NT2/D1 (cell line): ENCODE measurements at regions not wholly inside any gene's neighbourhood (a gene's known extent, or its start where the extent isn't known, plus 50 kb on each side); places are given as distances from the start of the nearest gene placed in this dataset.

ENCODE experiments used
- DNase-seq: peaks from one replicate; pipeline ENCODE4 v3.0.0-alpha.2; 2011; ENCODE audit warnings: low read depth, low spot score
- H3K27me3 ChIP-seq: 2 replicates; pipeline ENCODE4 v1.6.0; 2011; ENCODE audit warnings: mild to moderate bottlenecking; ENCODE audit not compliant: insufficient read length, insufficient read depth
- H3K36me3 ChIP-seq: 2 replicates; pipeline ENCODE4 v1.6.1; 2011; ENCODE audit warnings: mild to moderate bottlenecking, low read length, mixed read lengths; ENCODE audit not compliant: insufficient read depth, insufficient read length
- H3K4me1 ChIP-seq: 2 replicates; pipeline ENCODE4 v1.5.1; 2011; ENCODE audit not compliant: insufficient read depth, insufficient read length
- H3K4me3 ChIP-seq: 2 replicates; pipeline ENCODE4 v1.5.1; 2011; ENCODE audit warnings: low read depth; ENCODE audit not compliant: insufficient read length
- H3K9ac ChIP-seq: 2 replicates; pipeline ENCODE4 v1.6.0; 2011; ENCODE audit warnings: low read depth; ENCODE audit not compliant: insufficient read length
- H3K9me3 ChIP-seq: 2 replicates; pipeline ENCODE4 v1.5.1; 2011; ENCODE audit warnings: mild to moderate bottlenecking, low read length; ENCODE audit not compliant: insufficient read depth
- SUZ12 ChIP-seq: IDR thresholded peaks from 2 replicates; pipeline ENCODE4 v1.6.1; 2011; ENCODE audit not compliant: insufficient read length, insufficient read depth; ENCODE audit errors: extremely low read depth
- YY1 ChIP-seq: IDR thresholded peaks from 2 replicates; pipeline ENCODE4 v1.6.1; 2011; ENCODE audit not compliant: insufficient read length, insufficient read depth
- ZNF274 ChIP-seq: IDR thresholded peaks from 2 replicates; pipeline ENCODE4 v1.6.1; 2011; ENCODE audit warnings: mild to moderate bottlenecking, low read depth, low read length

DNA sequence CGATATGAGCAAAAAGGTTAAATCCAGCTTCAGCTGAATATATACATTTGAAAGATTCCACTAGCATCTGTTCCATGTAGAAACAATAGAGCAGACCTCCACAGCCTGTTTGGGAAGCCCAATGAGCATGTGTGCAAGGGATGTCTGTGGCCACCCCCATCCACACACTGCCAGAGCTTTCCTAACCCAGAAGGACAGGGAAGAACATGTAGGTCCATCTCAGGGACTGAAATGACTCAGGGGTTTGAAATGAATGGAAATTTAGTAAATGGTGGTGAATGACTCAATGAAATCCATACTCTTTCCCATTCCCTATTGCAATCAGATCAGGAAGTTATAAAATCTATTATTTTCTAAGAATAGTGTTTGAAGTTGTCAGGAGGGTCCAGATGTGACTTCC is 397.2 kb downstream of the DUSP10 start:
- Histone ChIP-seq H3K4me3 (no peak overlapping the region), H3K36me3 (no peaks in the 10 kb centered on the region), H3K9ac (no peak overlapping the region), H3K4me1 (no peaks in the 10 kb centered on the region), H3K9me3 (no peaks in the 10 kb centered on the region), H3K27me3 (no peaks in the 10 kb centered on the region)
- TF ChIP-seq SUZ12 (no peak), ZNF274 (no peak), YY1 (no peak)
- no peak for DNase-seq

DNA sequence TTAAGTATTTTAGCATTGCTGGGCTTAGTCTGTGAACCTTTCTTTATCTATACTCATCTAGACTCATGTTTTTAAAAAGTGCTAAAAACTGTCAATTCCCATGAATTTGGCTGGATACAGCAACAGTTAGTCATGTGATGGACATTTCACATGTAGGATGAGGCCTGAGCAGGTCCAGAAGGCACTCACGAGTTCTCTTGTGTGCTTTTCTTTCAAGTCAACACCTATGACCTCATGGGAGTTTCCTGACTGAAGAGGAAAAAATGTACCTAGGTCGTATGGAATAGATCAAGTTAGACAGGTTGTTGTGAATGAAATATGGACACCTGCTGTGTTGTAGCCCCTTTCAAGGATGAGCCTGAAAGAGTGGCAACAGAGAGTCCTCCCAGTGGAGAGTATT is 394.2 kb downstream of the DUSP10 start:
- Histone ChIP-seq H3K27me3 (no peaks in the 10 kb centered on the region), H3K9me3 (no peaks in the 10 kb centered on the region), H3K4me1 (no peaks in the 10 kb centered on the region), H3K36me3 (no peaks in the 10 kb centered on the region), H3K4me3 (no peak overlapping the region), H3K9ac (no peak overlapping the region)
- DNase-seq, result no peak
- TF ChIP-seq SUZ12 (no peak), YY1 (no peak), ZNF274 (no peak)

DNA sequence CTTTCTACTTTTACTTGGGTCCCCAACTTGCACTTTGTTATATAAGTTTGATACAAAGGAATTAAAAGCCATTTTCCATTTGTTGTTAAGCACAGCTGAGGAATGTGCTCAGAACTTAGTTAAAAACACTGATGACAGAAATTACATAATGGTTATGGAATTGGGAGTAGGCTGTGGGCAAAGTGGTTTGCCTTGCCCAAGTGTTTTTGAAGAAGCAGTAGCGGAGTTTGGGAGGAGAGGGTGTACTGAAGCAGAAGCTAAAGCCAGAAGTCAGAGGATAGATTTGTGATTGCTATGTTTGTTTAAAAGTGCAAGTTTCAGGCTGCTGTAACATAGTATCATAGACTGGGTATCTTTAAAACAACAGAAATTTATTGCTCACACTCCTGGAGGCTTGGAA is 391.8 kb downstream of the DUSP10 start:
- Histone ChIP-seq H3K36me3 (no peaks in the 10 kb centered on the region), H3K4me1 (no peaks in the 10 kb centered on the region), H3K9me3 (no peaks in the 10 kb centered on the region; the same call in 1 of the 2 replicates), H3K27me3 (no peaks in the 10 kb centered on the region), H3K9ac (no peak overlapping the region), H3K4me3 (no peak overlapping the region)
- DNase-seq, result no peak
- TF ChIP-seq SUZ12 (no peak), ZNF274 (no peak), YY1 (no peak)

GRCh38 chr1:221356693-221357092 is 385.2 kb downstream of the DUSP10 start:
- Histone ChIP-seq H3K9ac (no peak overlapping the region), H3K4me3 (no peak overlapping the region), H3K4me1 (no peaks in the 10 kb centered on the region), H3K27me3 (no peaks in the 10 kb centered on the region), H3K36me3 (no peaks in the 10 kb centered on the region), H3K9me3 (no peaks in the 10 kb centered on the region; the same call in 1 of the 2 replicates)
- no peak for DNase-seq
- TF ChIP-seq YY1 (no peak), ZNF274 (no peak), SUZ12 (no peak)

DNA sequence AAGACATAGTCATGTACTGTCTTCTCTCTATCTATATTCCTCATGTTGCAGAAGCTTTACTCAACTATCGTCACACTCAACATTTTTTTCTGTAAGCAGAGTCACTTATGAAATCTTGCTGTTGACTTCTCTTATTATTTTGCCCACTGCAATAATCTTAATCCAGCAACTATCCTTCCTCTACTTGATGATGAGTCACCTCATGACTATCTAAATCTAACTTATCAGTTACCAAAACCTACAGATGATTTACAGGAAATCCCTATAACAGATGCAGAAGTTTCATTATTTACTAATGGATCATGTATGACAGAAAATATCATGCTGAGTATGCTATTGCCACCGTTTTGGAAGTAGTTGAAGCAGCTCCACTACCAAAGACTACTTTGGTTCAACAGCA is 378.9 kb downstream of the DUSP10 start:
- no peak for DNase-seq
- no peaks in the 10 kb centered on the region for H3K36me3 ChIP-seq
- no peaks in the 10 kb centered on the region for H3K4me1 ChIP-seq
- TF ChIP-seq SUZ12 (no peak), YY1 (no peak), ZNF274 (no peak)
- no peak overlapping the region for H3K4me3 ChIP-seq
- no peaks in the 10 kb centered on the region for H3K27me3 ChIP-seq
- no peak overlapping the region for H3K9ac ChIP-seq
- H3K9me3 ChIP-seq, result peaks cover 4% of the 10 kb centered on the region; the same call in 1 of the 2 replicates

DNA sequence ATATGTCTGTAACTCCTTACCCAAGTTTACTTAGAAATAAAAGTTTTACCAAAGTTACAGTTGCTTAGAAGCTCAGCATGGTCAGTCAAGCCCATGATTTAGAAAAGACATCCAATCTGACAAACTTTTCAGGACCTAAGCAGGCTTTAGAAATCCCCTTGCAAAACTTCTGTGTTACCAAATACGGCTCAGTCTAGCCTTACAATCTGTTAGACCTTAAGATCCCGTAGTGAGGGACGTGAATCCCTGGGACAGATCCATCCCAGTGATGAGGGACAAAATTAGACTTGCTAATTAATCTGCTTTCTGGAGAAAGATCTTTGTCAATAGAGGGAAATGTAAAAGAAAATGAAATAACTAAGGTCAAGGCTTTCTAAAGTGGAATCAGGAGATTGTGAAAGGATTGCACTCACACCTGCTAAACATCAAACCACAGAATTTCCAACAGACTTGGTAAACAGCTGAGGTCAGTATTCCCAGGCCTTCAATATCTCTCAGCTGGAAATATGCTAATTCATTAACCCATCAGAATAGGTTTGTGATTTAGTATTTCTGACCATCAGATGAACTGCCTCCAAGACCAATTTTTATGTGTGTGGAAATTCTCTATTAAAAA is 375.3 kb downstream of the DUSP10 start:
- Histone ChIP-seq H3K9ac (no peak overlapping the region), H3K4me1 (peaks cover 1% of the 10 kb centered on the region), H3K36me3 (no peaks in the 10 kb centered on the region), H3K4me3 (no peak overlapping the region), H3K27me3 (no peaks in the 10 kb centered on the region), H3K9me3 (peaks cover 4% of the 10 kb centered on the region; the same call in 1 of the 2 replicates)
- no peak for TF ChIP-seq ZNF274
- TF ChIP-seq YY1, result no peak
- TF ChIP-seq SUZ12, result no peak
- DNase-seq, result no peak

- Histone ChIP-seq H3K9ac (no peak overlapping the region), H3K36me3 (no peaks in the 10 kb centered on the region), H3K4me3 (no peak overlapping the region), H3K4me1 (peaks cover 3% of the 10 kb centered on the region), H3K9me3 (peaks cover 4% of the 10 kb centered on the region; the same call in 1 of the 2 replicates), H3K27me3 (no peaks in the 10 kb centered on the region)
- no peak for DNase-seq
- TF ChIP-seq SUZ12 (no peak), YY1 (no peak), ZNF274 (no peak)
Observed at GRCh38 chr1:221371705-221372104, 370.2 kb downstream of the DUSP10 start.

DNA sequence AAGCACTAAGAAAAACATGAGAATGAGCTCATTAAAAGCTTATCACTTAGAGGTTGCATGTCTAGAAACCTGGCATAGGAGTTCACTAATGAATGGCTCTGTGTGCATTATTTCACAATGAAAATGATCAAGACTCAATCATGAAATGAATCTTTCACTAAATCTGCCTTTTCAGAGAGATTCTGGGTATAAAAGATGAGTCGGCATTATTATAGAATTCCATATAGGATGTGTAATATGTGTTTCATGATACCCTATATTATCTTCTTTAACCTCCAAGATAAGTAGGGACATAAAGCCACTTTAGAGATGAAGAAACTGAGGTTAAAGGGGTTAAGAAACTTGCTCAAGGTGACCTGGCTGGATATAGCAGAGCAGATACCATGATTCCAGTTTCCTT is 368.1 kb downstream of the DUSP10 start:
- Histone ChIP-seq H3K4me3 (no peak overlapping the region), H3K9me3 (no peaks in the 10 kb centered on the region), H3K4me1 (peaks cover 3% of the 10 kb centered on the region), H3K9ac (no peak overlapping the region), H3K36me3 (no peaks in the 10 kb centered on the region), H3K27me3 (no peaks in the 10 kb centered on the region)
- TF ChIP-seq SUZ12, result no peak
- no peak for TF ChIP-seq ZNF274
- DNase-seq, result no peak
